CD14-positive monocyte (primary cell): ENCODE measurements at regions not wholly inside any gene's neighbourhood (a gene's known extent, or its start where the extent isn't known, plus 50 kb on each side); places are given as distances from the start of the nearest gene placed in this dataset.

Experiments used
- DNase-seq, 3 donors: peaks; one replicate each; pipeline ENCODE4 v3.0.0-alpha.2; 2011 to 2022
- H2AFZ ChIP-seq: 2 replicates; pipeline ENCODE4 v1.6.0; 2012; ENCODE audit warnings: mild to moderate bottlenecking, low read depth, low read length, inconsistent platforms; ENCODE audit not compliant: insufficient read depth, poor library complexity, severe bottlenecking
- H3K27ac ChIP-seq, 2 donors: 1 replicate in 1 of 2; 2 replicates in 1 of 2; pipeline ENCODE4 v1.5.1; 2012 to 2013; ENCODE audit warnings: low read length in 2 of 2, control low read depth in 1 of 2, inconsistent platforms in 1 of 2, low read depth in 1 of 2, mild to moderate bottlenecking in 1 of 2
- H3K27me3 ChIP-seq, 2 donors: one replicate each; pipeline versions ENCODE4 v1.6.0 to v1.6.1; 2011 to 2013; ENCODE audit warnings: low read length in 2 of 2; ENCODE audit not compliant: control insufficient read depth in 2 of 2, insufficient read depth in 2 of 2
- H3K36me3 ChIP-seq, 2 donors: replicated peaks in 1 of 2; 1 replicate in 1 of 2; 2 replicates in 1 of 2; pipeline versions ENCODE4 v1.5.1 to v1.6.1; 2012 to 2013; ENCODE audit warnings: low read length in 2 of 2, control low read depth in 1 of 2, inconsistent platforms in 1 of 2, mild to moderate bottlenecking in 1 of 2; ENCODE audit not compliant: insufficient read depth in 2 of 2, control insufficient read depth in 1 of 2
- H3K4me1 ChIP-seq, 2 donors: 1 replicate in 1 of 2; 2 replicates in 1 of 2; pipeline versions ENCODE4 v1.5.1 to v1.6.1; 2012 to 2013; ENCODE audit warnings: low read length in 2 of 2, control low read depth in 1 of 2, inconsistent platforms in 1 of 2, mild to moderate bottlenecking in 1 of 2, moderate library complexity in 1 of 2; ENCODE audit not compliant: insufficient read depth in 2 of 2, control insufficient read depth in 1 of 2
- H3K4me2 ChIP-seq: replicated peaks from 2 replicates; pipeline ENCODE3; 2012; ENCODE audit warnings: low read length, moderate library complexity, mild to moderate bottlenecking; ENCODE audit not compliant: poor library complexity, severe bottlenecking; ENCODE audit errors: extremely low read depth
- H3K4me3 ChIP-seq, 3 experiments: fragments of 200-600 bp in 1 of 3; sonication (generic) in 1 of 3; replicated peaks in 1 of 3; 1 replicate in 2 of 3; 2 replicates in 1 of 3; pipeline ENCODE4 v1.5.1; 2011 to 2013; ENCODE audit warnings: low read length in 3 of 3, mild to moderate bottlenecking in 3 of 3, control low read depth in 2 of 3, low read depth in 2 of 3, inconsistent platforms in 1 of 3, moderate library complexity in 1 of 3
- H3K79me2 ChIP-seq: 2 replicates; pipeline ENCODE4 v1.6.0; 2012; ENCODE audit warnings: mild to moderate bottlenecking, control low read depth, inconsistent platforms, low read length, moderate library complexity; ENCODE audit not compliant: insufficient read depth
- H3K9ac ChIP-seq: 2 replicates; pipeline ENCODE4 v1.6.0; 2017; ENCODE audit warnings: low read length, mild to moderate bottlenecking; ENCODE audit not compliant: insufficient read depth, poor library complexity, severe bottlenecking
- H3K9me3 ChIP-seq, 2 donors: replicated peaks in 1 of 2; 1 replicate in 1 of 2; 2 replicates in 1 of 2; pipeline versions ENCODE4 v1.5.1 to v1.6.1; 2012 to 2013; ENCODE audit warnings: low read length in 2 of 2, control low read depth in 1 of 2; ENCODE audit not compliant: control insufficient read depth in 1 of 2, insufficient read depth in 1 of 2
- H4K20me1 ChIP-seq: 2 replicates; pipeline ENCODE4 v1.6.0; 2012; ENCODE audit warnings: mild to moderate bottlenecking, low read length, control low read depth, moderate library complexity; ENCODE audit not compliant: insufficient read depth
- H3K27ac Mint-ChIP-seq, 7 donors: one replicate each; pipeline ENCODE4 v1.8.0; 2020; ENCODE audit warnings: mild to moderate bottlenecking in 7 of 7, mixed read lengths in 7 of 7, moderate library complexity in 6 of 7, inconsistent platforms in 2 of 7
- H3K27me3 Mint-ChIP-seq, 3 donors: one replicate each; pipeline ENCODE4 v1.8.0; 2021 to 2022; ENCODE audit warnings: low read depth in 3 of 3, mild to moderate bottlenecking in 3 of 3, mixed read lengths in 3 of 3, moderate library complexity in 3 of 3, inconsistent platforms in 1 of 3
- H3K36me3 Mint-ChIP-seq, 2 donors: one replicate each; pipeline ENCODE4 v1.8.0; 2020; ENCODE audit warnings: mixed read lengths in 2 of 2, inconsistent platforms in 1 of 2, mild to moderate bottlenecking in 1 of 2
- H3K4me1 Mint-ChIP-seq: one replicate; pipeline ENCODE4 v1.8.0; 2020; ENCODE audit warnings: mild to moderate bottlenecking, mixed read lengths
- H3K4me3 Mint-ChIP-seq, 2 donors: one replicate each; pipeline ENCODE4 v1.8.0; 2020; ENCODE audit warnings: mild to moderate bottlenecking in 2 of 2, mixed read lengths in 2 of 2, moderate library complexity in 1 of 2
- H3K9me3 Mint-ChIP-seq, 7 donors: one replicate each; pipeline ENCODE4 v1.8.0; 2020 to 2022; ENCODE audit warnings: mixed read lengths in 7 of 7, mild to moderate bottlenecking in 6 of 7, moderate library complexity in 6 of 7, inconsistent platforms in 2 of 7
- WGBS: methylation state at CpG from one replicate; pipeline ENCODE4 v1.1.5; 2013; ENCODE audit warnings: missing lambda C conversion rate; ENCODE audit not compliant: insufficient coverage; 5-methylcytosine and 5-hydroxymethylcytosine counted together
- intact Hi-C, 2 donors: fragments of 100-400 bp; cut with micrococcal nuclease; formaldehyde crosslinking; loops; one replicate each; pipeline versions ENCODE4 v1.15.0 to v1.15.1; 2023
- TF ChIP-seq, protein P1 (sequence below): fragments of 200-600 bp; IDR thresholded peaks from one replicate; pipeline ENCODE4 v1.8.0; 2022; ENCODE audit warnings: antibody characterized with exemption, mild to moderate bottlenecking

DNA sequence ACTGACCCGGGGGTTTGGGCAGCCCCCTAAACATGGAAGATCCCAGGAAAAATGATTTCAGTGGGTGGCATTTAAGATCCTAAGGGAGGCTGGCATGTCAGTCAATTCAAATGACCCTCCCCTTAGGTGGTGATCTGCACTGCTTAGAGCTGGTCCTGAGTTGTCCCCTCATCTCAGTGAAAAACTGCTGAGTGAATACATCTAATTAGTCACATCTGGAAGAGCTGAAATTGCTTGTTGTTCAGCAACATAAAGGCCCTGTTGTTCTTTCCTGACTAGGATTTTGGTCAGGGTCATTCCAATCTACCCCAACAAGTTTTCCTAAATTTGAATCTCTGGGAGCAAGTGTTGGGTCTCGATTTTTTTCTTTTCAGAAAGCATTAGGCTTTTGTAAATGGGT, 126.4 kb downstream of the LCA5 start:
- TF ChIP-seq, protein P1, sequence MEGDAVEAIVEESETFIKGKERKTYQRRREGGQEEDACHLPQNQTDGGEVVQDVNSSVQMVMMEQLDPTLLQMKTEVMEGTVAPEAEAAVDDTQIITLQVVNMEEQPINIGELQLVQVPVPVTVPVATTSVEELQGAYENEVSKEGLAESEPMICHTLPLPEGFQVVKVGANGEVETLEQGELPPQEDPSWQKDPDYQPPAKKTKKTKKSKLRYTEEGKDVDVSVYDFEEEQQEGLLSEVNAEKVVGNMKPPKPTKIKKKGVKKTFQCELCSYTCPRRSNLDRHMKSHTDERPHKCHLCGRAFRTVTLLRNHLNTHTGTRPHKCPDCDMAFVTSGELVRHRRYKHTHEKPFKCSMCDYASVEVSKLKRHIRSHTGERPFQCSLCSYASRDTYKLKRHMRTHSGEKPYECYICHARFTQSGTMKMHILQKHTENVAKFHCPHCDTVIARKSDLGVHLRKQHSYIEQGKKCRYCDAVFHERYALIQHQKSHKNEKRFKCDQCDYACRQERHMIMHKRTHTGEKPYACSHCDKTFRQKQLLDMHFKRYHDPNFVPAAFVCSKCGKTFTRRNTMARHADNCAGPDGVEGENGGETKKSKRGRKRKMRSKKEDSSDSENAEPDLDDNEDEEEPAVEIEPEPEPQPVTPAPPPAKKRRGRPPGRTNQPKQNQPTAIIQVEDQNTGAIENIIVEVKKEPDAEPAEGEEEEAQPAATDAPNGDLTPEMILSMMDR, result no peak
- no CpG with 5 or more reads among the region's 2 CpGs for WGBS
- Mint-ChIP-seq H3K27me3 (peaks cover 0 to 3% (median 0%) of the 10 kb centered on the region in 3 donors), H3K27ac (no peak overlapping the region), H3K4me3 (no peak overlapping the region), H3K36me3 (no peaks in the 10 kb centered on the region), H3K4me1 (no peaks in the 10 kb centered on the region), H3K9me3 (peaks cover 0 to 6% (median 2%) of the 10 kb centered on the region in 7 donors)
- Histone ChIP-seq H3K4me1 (no peaks in the 10 kb centered on the region), H3K27ac (no peak overlapping the region), H3K4me3 (no peak overlapping the region), H3K27me3 (no peaks in the 10 kb centered on the region), H3K79me2 (no peaks in the 10 kb centered on the region), H3K36me3 (no peaks in the 10 kb centered on the region), H4K20me1 (no peaks in the 10 kb centered on the region), H3K4me2 (no peak overlapping the region), H3K9ac (no peak overlapping the region), H2AFZ (no peak overlapping the region), H3K9me3 (no peaks in the 10 kb centered on the region)
- DNase-seq, result no peak
- intact Hi-C loops, result no loop called here

DNA sequence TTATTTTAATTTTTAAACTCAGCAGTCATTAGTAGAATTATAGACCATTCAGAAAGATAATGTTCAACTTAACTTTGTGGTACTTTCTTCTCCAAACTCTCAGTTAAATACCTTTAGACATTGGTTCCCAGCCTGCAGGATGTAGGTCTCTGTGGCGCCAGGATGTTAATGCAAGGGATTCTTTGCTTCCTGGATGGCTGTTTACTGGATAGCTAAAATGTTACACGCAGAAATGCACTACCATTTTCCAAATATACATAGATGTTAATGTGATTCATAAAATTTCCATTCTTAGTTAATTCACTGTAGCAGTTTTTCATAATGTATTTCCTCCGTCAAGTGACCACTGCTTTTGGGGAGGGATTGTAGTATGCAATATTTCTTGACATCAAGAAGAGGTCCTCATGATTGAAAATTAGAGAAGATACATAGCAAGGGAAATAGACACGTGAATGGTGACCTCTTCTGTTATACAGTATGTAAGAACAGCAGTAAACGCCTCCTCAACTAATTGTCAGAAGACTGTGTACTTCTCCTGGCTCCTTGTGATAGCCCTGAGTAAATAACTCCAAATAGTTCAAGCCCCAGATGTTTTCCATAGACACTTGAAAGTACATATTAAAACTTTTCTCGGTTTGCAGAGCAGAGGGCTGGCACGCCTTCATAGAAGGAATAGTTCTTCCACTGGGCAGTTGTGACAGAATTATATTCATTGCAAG, 128.8 kb downstream of the LCA5 start:
- no peak overlapping the region for H3K9ac ChIP-seq
- no peaks in the 10 kb centered on the region for H4K20me1 ChIP-seq
- no peak overlapping the region for H3K4me3 ChIP-seq
- H2AFZ ChIP-seq, result no peak overlapping the region
- no peaks in the 10 kb centered on the region for H3K36me3 Mint-ChIP-seq
- no peaks in the 10 kb centered on the region for H3K27me3 ChIP-seq
- no peaks in the 10 kb centered on the region for H3K4me1 Mint-ChIP-seq
- H3K36me3 ChIP-seq, result no peaks in the 10 kb centered on the region
- WGBS, result 100% methylated on average over 1 of the region's 7 CpGs
- no peak overlapping the region for H3K4me2 ChIP-seq
- no peak overlapping the region for H3K4me3 Mint-ChIP-seq
- H3K79me2 ChIP-seq, result no peaks in the 10 kb centered on the region
- H3K27ac Mint-ChIP-seq, result no peak overlapping the region
- H3K27me3 Mint-ChIP-seq, result no peaks in the 10 kb centered on the region
- TF ChIP-seq, protein P1, result no peak
- intact Hi-C loops, result no loop called here
- peaks cover 0 to 5% (median 2%) of the 10 kb centered on the region in 7 donors for H3K9me3 Mint-ChIP-seq
- H3K4me1 ChIP-seq, result no peaks in the 10 kb centered on the region
- no peaks in the 10 kb centered on the region for H3K9me3 ChIP-seq
- no peak for DNase-seq
- no peak overlapping the region for H3K27ac ChIP-seq
